HEK293T (cell line): ENCODE measurements at regions not wholly inside any gene's neighbourhood (a gene's known extent, or its start where the extent isn't known, plus 50 kb on each side); places are given as distances from the start of the nearest gene placed in this dataset.

Source experiments
- CTCF ChIA-PET: fragments of 350-600 bp; formaldehyde crosslinking; extraction: SDS; loops from one replicate; lab custom pipeline; 2021; ENCODE audit warnings: antibody characterized with exemption, inconsistent platforms; lab: Yijun Ruan, JAX
- POLR2A ChIA-PET: fragments of 350-600 bp; formaldehyde crosslinking; extraction: SDS; loops from one replicate; lab custom pipeline; 2020; ENCODE audit warnings: antibody characterized with exemption, inconsistent platforms; lab: Yijun Ruan, JAX
- DNase-seq: peaks from one replicate; pipeline ENCODE4 v3.0.0; 2012; ENCODE audit warnings: mixed read lengths; ENCODE audit errors: extremely low spot score
- ARNT ChIP-seq: fragments of 450-650 bp; IDR thresholded peaks from 2 replicates; pipeline ENCODE4 v1.6.1; 2017; ENCODE audit warnings: mild to moderate bottlenecking
- BHLHE40 ChIP-seq: fragments of 450-650 bp; IDR thresholded peaks from 2 replicates; pipeline ENCODE4 v1.6.1; 2016; ENCODE audit warnings: mild to moderate bottlenecking, moderate library complexity, borderline replicate concordance
- CTBP1 ChIP-seq: fragments of 450-650 bp; IDR thresholded peaks from 2 replicates; pipeline ENCODE4 v1.6.1; 2016; ENCODE audit warnings: borderline replicate concordance
- ELF4 ChIP-seq: fragments of 450-650 bp; IDR thresholded peaks from 2 replicates; pipeline ENCODE4 v1.6.1; 2017; ENCODE audit warnings: antibody characterized with exemption
- FOXA1 ChIP-seq: fragments of 450-650 bp; IDR thresholded peaks from 2 replicates; pipeline ENCODE4 v1.6.1; 2016; ENCODE audit warnings: mild to moderate bottlenecking
- FOXK2 ChIP-seq: fragments of 450-650 bp; IDR thresholded peaks from 2 replicates; pipeline ENCODE4 v1.6.1; 2016; ENCODE audit warnings: mild to moderate bottlenecking
- FOXM1 ChIP-seq: fragments of 450-650 bp; IDR thresholded peaks from 2 replicates; pipeline ENCODE4 v1.6.1; 2017; ENCODE audit warnings: mild to moderate bottlenecking, borderline replicate concordance
- HDGF ChIP-seq: fragments of 450-650 bp; IDR thresholded peaks from 2 replicates; pipeline ENCODE4 v1.6.1; 2017; ENCODE audit warnings: antibody characterized with exemption, borderline replicate concordance
- L3MBTL2 ChIP-seq: fragments of 450-650 bp; conservative IDR thresholded peaks from 2 replicates; pipeline ENCODE4 v1.6.1; 2016; ENCODE audit warnings: mild to moderate bottlenecking
- LEF1 ChIP-seq: fragments of 450-650 bp; IDR thresholded peaks from 2 replicates; pipeline ENCODE4 v1.6.1; 2017; ENCODE audit warnings: mild to moderate bottlenecking, borderline replicate concordance
- NFRKB ChIP-seq: fragments of 450-650 bp; IDR thresholded peaks from 2 replicates; pipeline ENCODE4 v1.6.1; 2016; ENCODE audit warnings: mild to moderate bottlenecking, moderate library complexity
- PKNOX1 ChIP-seq: fragments of 450-650 bp; IDR thresholded peaks from 2 replicates; pipeline ENCODE4 v1.6.1; 2016
- SP1 ChIP-seq: fragments of 450-650 bp; IDR thresholded peaks from 2 replicates; pipeline ENCODE4 v1.6.1; 2017
- SUZ12 ChIP-seq: fragments of 450-650 bp; IDR thresholded peaks from 2 replicates; pipeline ENCODE4 v1.6.1; 2016; ENCODE audit warnings: mild to moderate bottlenecking
- TARDBP ChIP-seq: fragments of 450-650 bp; IDR thresholded peaks from 2 replicates; pipeline ENCODE4 v1.6.1; 2016
- ZNF384 ChIP-seq: fragments of 450-650 bp; IDR thresholded peaks from 2 replicates; pipeline ENCODE4 v1.6.1; 2016

GRCh38 chr4:31071508-31072486 is 351.6 kb downstream of the PCDH7 start:
- TF ChIP-seq NFRKB = no peak
- TF ChIP-seq FOXA1 = no peak
- TF ChIP-seq ARNT = no peak
- TF ChIP-seq SP1 = no peak
- TF ChIP-seq L3MBTL2 = no peak
- TF ChIP-seq PKNOX1 = no peak
- no peak for TF ChIP-seq BHLHE40
- TF ChIP-seq HDGF = no peak
- TF ChIP-seq SUZ12 = no peak
- TF ChIP-seq LEF1 = no peak
- no peak for TF ChIP-seq ELF4
- TF ChIP-seq FOXM1 = no peak
- TF ChIP-seq TARDBP = no peak
- no peak for TF ChIP-seq ZNF384
- TF ChIP-seq FOXK2 = no peak
- no peak for TF ChIP-seq CTBP1
- CTCF ChIA-PET = no interaction called here
- no peak for DNase-seq
- POLR2A ChIA-PET = no interaction called here

GRCh38 chr4:31075969-31076368 is 355.8 kb downstream of the PCDH7 start:
- POLR2A ChIA-PET = no interaction called here
- CTCF ChIA-PET = no interaction called here
- DNase-seq = no peak
- TF ChIP-seq SUZ12 (no peak), FOXM1 (no peak), HDGF (no peak), PKNOX1 (no peak), ZNF384 (no peak), FOXA1 (no peak), ELF4 (no peak), BHLHE40 (no peak), FOXK2 (no peak), SP1 (no peak), ARNT (no peak), L3MBTL2 (no peak), CTBP1 (no peak), NFRKB (no peak)

- CTCF ChIA-PET = no interaction called here
- POLR2A ChIA-PET = no interaction called here
- TF ChIP-seq ELF4 = no peak
- TF ChIP-seq TARDBP = no peak
- no peak for TF ChIP-seq CTBP1
- no peak for TF ChIP-seq FOXK2
- TF ChIP-seq L3MBTL2 = no peak
- TF ChIP-seq PKNOX1 = no peak
- no peak for TF ChIP-seq SUZ12
- TF ChIP-seq BHLHE40 = no peak
- no peak for TF ChIP-seq SP1
- TF ChIP-seq FOXM1 = no peak
- DNase-seq = no peak
Observed at GRCh38 chr4:31078661-31079060, 358.5 kb downstream of the PCDH7 start.

GRCh38 chr4:31080887-31081286 is 360.7 kb downstream of the PCDH7 start:
- no peak for DNase-seq
- ChIA-PET CTCF (no interaction called here), POLR2A (no interaction called here)
- TF ChIP-seq SUZ12 (no peak), HDGF (no peak), TARDBP (no peak), NFRKB (no peak), ZNF384 (no peak), SP1 (no peak), PKNOX1 (no peak), ELF4 (no peak)

GRCh38 chr4:31081366-31081765 is 361.2 kb downstream of the PCDH7 start:
- TF ChIP-seq FOXK2 = no peak
- no peak for TF ChIP-seq LEF1
- no peak for TF ChIP-seq BHLHE40
- TF ChIP-seq ARNT = no peak
- TF ChIP-seq HDGF = no peak
- TF ChIP-seq FOXM1 = no peak
- no peak for TF ChIP-seq ZNF384
- TF ChIP-seq ELF4 = no peak
- TF ChIP-seq L3MBTL2 = no peak
- no peak for TF ChIP-seq NFRKB
- ChIA-PET POLR2A (interaction anchor here (1.0 kb wide), 1 partner anchor 11 kb away, joined by 3 read pairs; no protein-coding TSS in a partner anchor), CTCF (no interaction called here)
- no peak for DNase-seq
